ENCODE measurements at regions not wholly inside any gene's neighbourhood (a gene's known extent, or its start where the extent isn't known, plus 50 kb on each side); places are given as distances from the start of the nearest gene placed in this dataset.
"Not testable (repeated sequence)": the region's sequence is repeated elsewhere in the genome, so short reads cannot be mapped to it uniquely, and the experiment has no call there.

GRCh38 chr9:97136421-97136820, 97.5 kb upstream of the CTSV start:
- no peak overlapping the region for H3K4me2 ChIP-seq (ENCODE audit: low read length)
- H3K9ac ChIP-seq (ENCODE audit: low read length) = no peak overlapping the region
- no peaks in the 10 kb centered on the region for H3K9me2 ChIP-seq (ENCODE audit: insufficient read depth, low read length)
- no peak for TF ChIP-seq EZH2 (IDR thresholded peaks at IDR 0.05; ENCODE audit: borderline replicate concordance, insufficient read depth, low read length, poor library complexity, severe bottlenecking)
- no peak for TF ChIP-seq RAD21 (conservative IDR thresholded peaks at IDR 0.05)
- TF ChIP-seq REST (IDR thresholded peaks at IDR 0.05; ENCODE audit: borderline replicate concordance) = no peak
- TF ChIP-seq POLR2AphosphoS5 (IDR thresholded peaks at IDR 0.05) = no peak
- TF ChIP-seq TAF1 (IDR thresholded peaks at IDR 0.05; ENCODE audit: low read depth) = no peak
- no peak for TF ChIP-seq CTCF (IDR thresholded peaks at IDR 0.05; ENCODE audit: poor library complexity, severe bottlenecking)
- TF ChIP-seq SMC3 (conservative IDR thresholded peaks at IDR 0.05; ENCODE audit: poor library complexity) = no peak
- no peak for TF ChIP-seq MXI1 (conservative IDR thresholded peaks at IDR 0.05; ENCODE audit: poor library complexity, severe bottlenecking)
- TF ChIP-seq EP300 (conservative IDR thresholded peaks at IDR 0.05; ENCODE audit: poor library complexity, severe bottlenecking) = no peak
- H3K4me3 ChIP-seq (ENCODE audit: low read length) = no peak overlapping the region
- no peak overlapping the region for H3K27ac ChIP-seq (ENCODE audit: low read length)
- no peaks in the 10 kb centered on the region for H3K79me2 ChIP-seq (replicated peaks; ENCODE audit: insufficient read depth, low read length)
- no peaks in the 10 kb centered on the region for H3K36me3 ChIP-seq (ENCODE audit: insufficient read depth, low read length)
- H3K9me3 ChIP-seq (ENCODE audit: low read length) = no peaks in the 10 kb centered on the region
- H2AFZ ChIP-seq (ENCODE audit: low read depth, low read length) = no peak overlapping the region
- no peaks in the 10 kb centered on the region for H3F3A ChIP-seq (ENCODE audit: insufficient read depth, low read length, poor library complexity, severe bottlenecking)
- H3K27me3 ChIP-seq (ENCODE audit: insufficient read depth, low read depth, low read length) = no peaks in the 10 kb centered on the region
- no peaks in the 10 kb centered on the region for H4K20me1 ChIP-seq (ENCODE audit: insufficient read depth)

- H3K9ac ChIP-seq (ENCODE audit: low read length); H3F3A ChIP-seq (ENCODE audit: insufficient read depth, low read length, poor library complexity, severe bottlenecking); H3K9me3 ChIP-seq (ENCODE audit: low read length); H3K27ac ChIP-seq (ENCODE audit: low read length); H3K9me2 ChIP-seq (ENCODE audit: insufficient read depth, low read length); H4K20me1 ChIP-seq (ENCODE audit: insufficient read depth); H3K4me3 ChIP-seq (ENCODE audit: low read length); H3K36me3 ChIP-seq (ENCODE audit: insufficient read depth, low read length); H3K79me2 ChIP-seq (replicated peaks; ENCODE audit: insufficient read depth, low read length); H3K4me2 ChIP-seq (ENCODE audit: low read length); H2AFZ ChIP-seq (ENCODE audit: low read depth, low read length); H3K27me3 ChIP-seq (ENCODE audit: insufficient read depth, low read depth, low read length): not testable (repeated sequence)
Measured at GRCh38 chr9:97133966-97134365, 95.0 kb upstream of the CTSV start.

- no peaks in the 10 kb centered on the region for H3K9me2 ChIP-seq (ENCODE audit: insufficient read depth, low read length)
- no peaks in the 10 kb centered on the region for H3K79me2 ChIP-seq (replicated peaks; ENCODE audit: insufficient read depth, low read length)
- no peaks in the 10 kb centered on the region for H3F3A ChIP-seq (ENCODE audit: insufficient read depth, low read length, poor library complexity, severe bottlenecking)
- no peaks in the 10 kb centered on the region for H4K20me1 ChIP-seq (ENCODE audit: insufficient read depth)
- no peaks in the 10 kb centered on the region for H3K27me3 ChIP-seq (ENCODE audit: insufficient read depth, low read depth, low read length)
- H3K9ac ChIP-seq (ENCODE audit: low read length) = no peak overlapping the region
- TF ChIP-seq EP300 (conservative IDR thresholded peaks at IDR 0.05; ENCODE audit: poor library complexity, severe bottlenecking) = no peak
- TF ChIP-seq SMC3 (conservative IDR thresholded peaks at IDR 0.05; ENCODE audit: poor library complexity) = no peak
- TF ChIP-seq CTCF (IDR thresholded peaks at IDR 0.05; ENCODE audit: poor library complexity, severe bottlenecking) = no peak
- TF ChIP-seq EZH2 (IDR thresholded peaks at IDR 0.05; ENCODE audit: borderline replicate concordance, insufficient read depth, low read length, poor library complexity, severe bottlenecking) = no peak
- TF ChIP-seq MXI1 (conservative IDR thresholded peaks at IDR 0.05; ENCODE audit: poor library complexity, severe bottlenecking) = no peak
- no peak for TF ChIP-seq POLR2AphosphoS5 (IDR thresholded peaks at IDR 0.05)
- no peak for TF ChIP-seq TAF1 (IDR thresholded peaks at IDR 0.05; ENCODE audit: low read depth)
- TF ChIP-seq RAD21 (conservative IDR thresholded peaks at IDR 0.05) = no peak
- TF ChIP-seq REST (IDR thresholded peaks at IDR 0.05; ENCODE audit: borderline replicate concordance) = no peak
- no peak overlapping the region for H2AFZ ChIP-seq (ENCODE audit: low read depth, low read length)
- no peaks in the 10 kb centered on the region for H3K36me3 ChIP-seq (ENCODE audit: insufficient read depth, low read length)
- H3K9me3 ChIP-seq (ENCODE audit: low read length) = no peaks in the 10 kb centered on the region
- no peak overlapping the region for H3K4me3 ChIP-seq (ENCODE audit: low read length)
- H3K27ac ChIP-seq (ENCODE audit: low read length) = no peak overlapping the region
- H3K4me2 ChIP-seq (ENCODE audit: low read length) = no peak overlapping the region
Measured at GRCh38 chr9:97132865-97133264, 93.9 kb upstream of the CTSV start.

Measured in neural cell (in vitro differentiated cells).